GM12891 (cell line): ENCODE measurements at regions not wholly inside any gene's neighbourhood (a gene's known extent, or its start where the extent isn't known, plus 50 kb on each side); places are given as distances from the start of the nearest gene placed in this dataset.

Experiments
- DNase-seq: peaks from one replicate; pipeline ENCODE4 v3.0.0; 2011; ENCODE audit warnings: low spot score; ENCODE audit not compliant: insufficient read length
- FAIRE-seq: peaks from 2 replicates; lab custom pipeline; 2011; peaks lifted over from hg19 to GRCh38; lab: Jason Lieb, UNC
- PAX5 ChIP-seq: IDR thresholded peaks from 2 replicates; pipeline ENCODE4 v1.6.1; 2011; ENCODE audit warnings: low read length, moderate library complexity, mild to moderate bottlenecking; ENCODE audit not compliant: insufficient read depth, severe bottlenecking
- POLR2A ChIP-seq: IDR thresholded peaks from 2 replicates; pipeline ENCODE4 v1.6.1; 2011; ENCODE audit warnings: low read depth, low read length, control low read depth
- POLR2AphosphoS5 ChIP-seq: IDR thresholded peaks from 2 replicates; pipeline ENCODE4 v1.6.1; 2011; ENCODE audit warnings: low read depth, low read length, control low read depth
- POU2F2 ChIP-seq: IDR thresholded peaks from 2 replicates; pipeline ENCODE4 v1.6.1; 2011; ENCODE audit warnings: low read depth, mild to moderate bottlenecking, control low read depth, low read length, moderate library complexity
- SPI1 ChIP-seq: IDR thresholded peaks from 2 replicates; pipeline ENCODE4 v1.6.1; 2011; ENCODE audit warnings: low read depth, low read length, control low read depth
- TAF1 ChIP-seq: IDR thresholded peaks from 2 replicates; pipeline ENCODE4 v1.6.1; 2011; ENCODE audit warnings: low read depth, low read length, control low read depth

- FAIRE-seq (no peak), DNase-seq (no peak)
- TF ChIP-seq SPI1 (no peak), TAF1 (no peak), POLR2AphosphoS5 (no peak), PAX5 (no peak), POLR2A (no peak)
Measured at GRCh38 chr1:115475901-115476300, 137.9 kb upstream of the NGF start.

- TF ChIP-seq TAF1 (no peak), PAX5 (no peak), POLR2A (no peak), POLR2AphosphoS5 (no peak), POU2F2 (no peak), SPI1 (no peak)
- FAIRE-seq (no peak), DNase-seq (no peak)
Measured at GRCh38 chr1:115475252-115475651, 137.2 kb upstream of the NGF start.

DNA sequence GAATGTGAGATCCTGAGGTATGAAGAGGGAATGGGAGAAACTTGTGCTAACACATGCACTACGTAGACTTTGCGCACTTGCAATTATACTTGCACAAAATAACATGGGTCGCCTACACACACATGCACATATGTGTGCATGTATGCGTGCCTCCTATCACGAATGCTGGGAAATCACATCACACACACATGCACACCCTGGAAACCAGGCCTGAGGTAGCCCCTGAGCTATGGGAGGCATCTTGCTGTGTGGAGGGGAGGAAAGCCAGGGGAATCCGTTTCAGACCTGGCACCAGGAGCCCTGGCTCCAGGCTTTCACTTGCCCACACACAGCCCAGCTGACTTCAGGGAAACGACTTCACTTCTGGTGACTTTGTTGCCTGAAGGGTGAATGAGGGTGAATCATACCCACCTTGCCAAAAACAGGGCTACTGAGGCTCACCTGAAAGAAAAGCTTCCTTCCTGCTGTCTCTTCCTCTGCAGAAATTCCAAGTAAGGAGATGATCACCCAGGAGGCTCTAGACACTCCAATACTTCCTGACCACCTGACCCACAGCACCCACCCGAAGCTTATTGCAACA is 136.0 kb upstream of the NGF start:
- TF ChIP-seq POLR2A (no peak), TAF1 (no peak)
- no peak for FAIRE-seq
- no peak for DNase-seq

DNA sequence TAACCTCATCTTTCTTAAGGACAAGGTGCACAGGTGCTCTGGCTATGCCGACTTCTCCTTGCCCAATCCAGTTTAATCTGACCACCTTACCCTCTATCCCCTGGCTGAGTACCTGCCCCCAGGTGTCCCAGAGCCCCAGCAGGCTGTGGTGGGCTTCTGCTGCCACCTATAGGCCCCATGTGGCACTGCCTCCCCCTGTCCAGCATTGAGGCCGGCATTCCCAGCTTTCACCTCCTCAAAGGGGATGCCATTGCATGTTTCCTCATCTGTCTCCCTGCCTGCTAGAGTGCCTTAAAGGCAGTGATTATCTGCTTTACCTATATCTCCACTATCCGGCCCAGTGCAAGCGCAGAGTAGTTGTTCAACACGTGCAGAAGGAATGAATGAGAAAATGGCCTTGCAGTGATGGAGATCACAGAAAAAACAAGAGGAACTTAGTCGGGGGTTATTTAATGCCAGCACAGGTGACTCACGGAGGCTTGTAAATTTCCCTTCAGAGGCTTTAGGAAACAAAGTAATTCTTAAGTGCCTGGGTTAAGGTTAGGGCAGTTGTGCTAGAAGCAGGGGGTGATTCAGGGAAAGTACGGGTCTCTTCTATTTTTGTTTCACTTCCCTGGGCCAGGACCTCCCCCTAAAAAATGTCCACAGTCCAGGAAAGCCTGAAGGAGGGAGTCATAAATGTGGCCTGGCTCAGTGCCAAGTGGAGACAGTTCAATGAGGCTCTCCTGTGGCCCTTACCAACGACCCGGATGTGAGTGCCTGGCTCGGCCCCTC is 131.8 kb upstream of the NGF start:
- TF ChIP-seq POU2F2 (no peak), SPI1 (0 out of 2 replicates have a peak, but pooled peaks have one; percentile 24)
- peak; percentile 43 for FAIRE-seq

DNA sequence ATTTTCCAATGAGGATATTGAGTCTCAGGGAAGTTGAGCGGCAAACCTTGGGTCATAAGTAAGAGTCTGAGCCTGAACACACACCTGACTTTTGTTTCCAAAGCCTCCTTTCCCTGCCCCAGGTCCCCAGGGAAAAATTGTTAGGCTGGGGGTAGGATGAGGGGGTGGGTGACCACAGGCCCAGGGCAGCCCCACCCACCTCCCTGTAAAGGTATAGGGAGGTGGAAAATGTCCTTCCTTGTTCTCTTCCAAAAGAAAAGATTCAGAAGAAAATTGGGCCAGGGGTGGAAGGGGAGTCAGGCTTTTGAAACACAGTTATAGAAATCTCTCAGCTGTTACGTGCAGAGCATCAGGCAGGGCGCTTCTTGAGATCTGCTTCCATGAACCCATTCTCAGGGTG is 129.7 kb upstream of the NGF start:
- no peak for FAIRE-seq
- DNase-seq, result no peak
- no peak for TF ChIP-seq POLR2A
- TF ChIP-seq POU2F2, result no peak
- no peak for TF ChIP-seq TAF1
- no peak for TF ChIP-seq POLR2AphosphoS5
- no peak for TF ChIP-seq SPI1
- TF ChIP-seq PAX5, result no peak

More for the DNA sequence above, 131.8 kb upstream of the NGF start:
- peak; percentile 50 for DNase-seq

DNA sequence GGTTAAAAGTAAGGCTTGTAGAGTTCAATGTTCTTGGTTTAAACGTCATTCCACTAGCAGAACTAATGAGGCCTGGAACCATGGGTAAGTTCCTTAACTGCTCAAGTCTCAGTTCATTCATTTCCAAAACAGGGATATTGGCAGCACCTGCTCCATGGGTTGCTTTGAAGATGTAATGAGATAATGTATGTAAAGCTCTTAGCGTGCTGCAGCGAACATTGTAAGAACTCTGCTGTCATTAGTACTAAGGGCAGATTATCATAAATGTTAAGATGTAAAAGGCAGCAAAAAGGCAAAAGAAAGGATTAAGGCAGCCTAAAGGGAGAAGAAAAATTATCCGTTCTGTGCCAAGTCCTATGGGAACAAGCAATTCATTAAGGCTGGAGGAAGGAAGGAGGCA is 129.1 kb upstream of the NGF start:
- no peak for DNase-seq
- TF ChIP-seq POLR2A, result no peak
- no peak for TF ChIP-seq POU2F2
- TF ChIP-seq TAF1, result no peak
- no peak for TF ChIP-seq SPI1
- TF ChIP-seq POLR2AphosphoS5, result no peak
- TF ChIP-seq PAX5, result no peak
- FAIRE-seq, result no peak

- DNase-seq (no peak), FAIRE-seq (no peak)
- no peak for TF ChIP-seq PAX5
- TF ChIP-seq POLR2AphosphoS5, result no peak
Measured at GRCh38 chr1:115466433-115466832, 128.4 kb upstream of the NGF start.

DNA sequence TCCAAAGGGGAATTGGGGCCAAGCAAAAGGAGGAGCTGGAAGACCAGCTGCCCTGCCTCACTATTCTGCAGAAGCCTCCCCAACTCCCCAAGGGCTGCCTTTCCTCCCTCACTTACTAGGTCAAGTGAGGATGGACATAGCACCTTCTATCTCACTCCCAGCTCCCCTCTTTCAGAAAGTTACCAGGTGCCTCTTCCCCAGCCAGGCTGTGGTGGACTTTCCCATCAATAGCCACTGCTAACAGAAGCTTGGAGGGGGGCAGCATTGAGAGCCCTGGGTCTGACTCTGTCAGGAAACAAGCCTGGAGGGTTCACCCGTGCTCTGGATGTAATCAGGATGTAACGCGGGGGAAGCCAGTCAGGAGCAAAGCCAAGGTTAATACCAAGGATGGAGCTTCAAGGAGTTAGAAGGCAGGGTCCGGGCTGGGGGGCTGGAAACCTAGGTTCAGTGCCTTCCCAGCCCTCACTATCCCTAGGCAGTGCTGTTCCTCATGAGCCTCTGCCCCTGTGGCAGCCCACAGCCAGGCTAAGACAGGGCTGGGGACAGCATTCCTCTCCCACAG is 127.8 kb upstream of the NGF start:
- no peak for FAIRE-seq
- TF ChIP-seq TAF1, result no peak
- no peak for TF ChIP-seq POLR2AphosphoS5
- TF ChIP-seq SPI1, result no peak
- no peak for TF ChIP-seq PAX5
- TF ChIP-seq POLR2A, result no peak
- no peak for DNase-seq

DNA sequence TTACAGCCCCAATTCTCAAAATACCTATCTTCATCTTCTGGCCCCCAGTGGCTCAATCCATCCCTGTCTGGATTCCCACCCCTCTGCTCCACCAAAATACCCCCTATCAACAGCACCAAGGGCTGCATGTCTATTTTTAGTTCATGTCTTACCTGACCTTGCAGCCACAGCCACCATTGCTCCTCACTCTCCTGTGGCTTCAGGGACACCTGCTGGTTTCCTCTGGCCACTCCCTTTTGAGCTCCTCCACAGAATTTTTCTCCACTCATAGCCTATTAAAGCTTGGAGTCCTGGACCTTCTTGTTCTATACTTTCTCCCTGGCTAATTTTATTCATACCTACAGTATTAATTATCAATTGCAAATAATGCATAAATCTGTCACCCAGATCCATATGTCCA is 125.3 kb upstream of the NGF start:
- no peak for DNase-seq
- no peak for TF ChIP-seq TAF1
- TF ChIP-seq PAX5, result no peak
- no peak for TF ChIP-seq POU2F2
- no peak for TF ChIP-seq POLR2AphosphoS5
- TF ChIP-seq SPI1, result no peak
- TF ChIP-seq POLR2A, result no peak
- no peak for FAIRE-seq

- no peak for FAIRE-seq
- DNase-seq, result no peak
- TF ChIP-seq POLR2AphosphoS5 (no peak), POU2F2 (no peak), TAF1 (no peak), POLR2A (no peak), SPI1 (no peak), PAX5 (no peak)
Measured at GRCh38 chr1:115462566-115463076, 124.6 kb upstream of the NGF start.
